GM12891 (cell line): ENCODE measurements at regions not wholly inside any gene's neighbourhood (a gene's known extent, or its start where the extent isn't known, plus 50 kb on each side); places are given as distances from the start of the nearest gene placed in this dataset.

Experiments used
- DNase-seq: peaks from one replicate; pipeline ENCODE4 v3.0.0; 2011; ENCODE audit warnings: low spot score; ENCODE audit not compliant: insufficient read length
- FAIRE-seq: peaks from 2 replicates; lab custom pipeline; 2011; peaks lifted over from hg19 to GRCh38; lab: Jason Lieb, UNC
- PAX5 ChIP-seq: IDR thresholded peaks from 2 replicates; pipeline ENCODE4 v1.6.1; 2011; ENCODE audit warnings: low read length, moderate library complexity, mild to moderate bottlenecking; ENCODE audit not compliant: insufficient read depth, severe bottlenecking
- POLR2A ChIP-seq: IDR thresholded peaks from 2 replicates; pipeline ENCODE4 v1.6.1; 2011; ENCODE audit warnings: low read depth, low read length, control low read depth
- POLR2AphosphoS5 ChIP-seq: IDR thresholded peaks from 2 replicates; pipeline ENCODE4 v1.6.1; 2011; ENCODE audit warnings: low read depth, low read length, control low read depth
- POU2F2 ChIP-seq: IDR thresholded peaks from 2 replicates; pipeline ENCODE4 v1.6.1; 2011; ENCODE audit warnings: low read depth, mild to moderate bottlenecking, control low read depth, low read length, moderate library complexity
- SPI1 ChIP-seq: IDR thresholded peaks from 2 replicates; pipeline ENCODE4 v1.6.1; 2011; ENCODE audit warnings: low read depth, low read length, control low read depth
- TAF1 ChIP-seq: IDR thresholded peaks from 2 replicates; pipeline ENCODE4 v1.6.1; 2011; ENCODE audit warnings: low read depth, low read length, control low read depth

- DNase-seq = no peak
- TF ChIP-seq TAF1 = no peak
- TF ChIP-seq POLR2AphosphoS5 = no peak
- TF ChIP-seq PAX5 = no peak
- no peak for TF ChIP-seq SPI1
- no peak for TF ChIP-seq POU2F2
- no peak for TF ChIP-seq POLR2A
- no peak for FAIRE-seq
These were observed 60.6 kb upstream of the DHX40 start for GRCh38 chr17:59504821-59505220.

GRCh38 chr17:59505610-59506276 is 59.7 kb upstream of the DHX40 start:
- no peak for DNase-seq
- FAIRE-seq = no peak
- TF ChIP-seq POLR2AphosphoS5 (no peak), POLR2A (no peak)

GRCh38 chr17:59506894-59507726 is 58.3 kb upstream of the DHX40 start:
- no peak for FAIRE-seq
- TF ChIP-seq POU2F2 (no peak), POLR2A (no peak), SPI1 (no peak), PAX5 (no peak), POLR2AphosphoS5 (no peak), TAF1 (no peak)
- DNase-seq = no peak

DNA sequence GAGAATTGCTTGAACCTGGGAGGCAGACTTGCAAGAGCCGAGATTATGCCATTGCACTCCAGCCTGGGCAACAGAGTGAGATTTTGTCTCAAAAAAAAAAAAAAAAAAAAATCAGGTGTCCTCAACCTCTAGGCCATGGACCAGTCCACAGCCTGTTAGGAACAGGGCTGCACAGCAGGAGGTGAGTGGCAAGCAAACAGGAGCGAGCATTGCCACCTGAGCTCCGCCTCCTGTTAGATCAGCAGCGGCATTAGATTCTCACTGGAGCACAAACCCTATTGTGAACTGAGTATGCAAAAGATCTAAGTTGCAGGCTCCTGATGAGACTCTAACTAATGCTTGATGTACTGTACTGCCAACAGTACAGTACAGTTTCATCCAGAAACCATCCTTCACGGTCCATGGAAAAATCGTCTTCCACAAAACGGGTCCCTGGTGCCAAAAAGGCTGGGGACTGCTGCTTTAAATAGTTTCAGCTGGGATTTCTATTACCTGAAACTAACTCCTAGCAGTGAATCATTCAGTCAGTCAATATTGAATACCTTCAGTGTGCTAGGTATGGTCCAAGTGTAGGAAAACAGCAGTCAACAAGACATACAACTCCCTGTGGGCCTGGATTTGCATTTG is 56.3 kb upstream of the DHX40 start:
- DNase-seq (no peak), FAIRE-seq (no peak)
- no peak for TF ChIP-seq PAX5
- no peak for TF ChIP-seq SPI1

DNA sequence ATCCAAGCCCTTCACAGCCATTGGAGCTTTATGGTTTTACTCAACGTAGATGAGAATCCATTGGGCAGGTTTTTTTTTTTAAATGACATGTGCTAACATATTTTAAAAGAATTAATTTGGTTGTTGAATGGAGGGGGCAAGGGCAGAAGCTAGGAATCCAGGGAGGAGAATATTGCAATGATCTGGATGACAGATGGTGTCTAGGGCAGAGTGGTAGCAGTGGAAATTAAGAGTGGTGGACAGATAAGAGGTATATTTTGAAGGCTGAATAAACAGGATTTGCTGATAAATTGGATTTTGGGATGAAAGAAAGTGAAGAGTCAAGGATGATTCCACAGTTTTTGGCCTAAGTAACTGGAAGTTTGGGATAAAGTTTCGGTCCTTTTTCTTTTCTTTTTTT is 54.8 kb upstream of the DHX40 start:
- FAIRE-seq = no peak
- TF ChIP-seq POU2F2 (no peak), PAX5 (no peak), POLR2AphosphoS5 (no peak), POLR2A (no peak), TAF1 (no peak), SPI1 (no peak)

DNA sequence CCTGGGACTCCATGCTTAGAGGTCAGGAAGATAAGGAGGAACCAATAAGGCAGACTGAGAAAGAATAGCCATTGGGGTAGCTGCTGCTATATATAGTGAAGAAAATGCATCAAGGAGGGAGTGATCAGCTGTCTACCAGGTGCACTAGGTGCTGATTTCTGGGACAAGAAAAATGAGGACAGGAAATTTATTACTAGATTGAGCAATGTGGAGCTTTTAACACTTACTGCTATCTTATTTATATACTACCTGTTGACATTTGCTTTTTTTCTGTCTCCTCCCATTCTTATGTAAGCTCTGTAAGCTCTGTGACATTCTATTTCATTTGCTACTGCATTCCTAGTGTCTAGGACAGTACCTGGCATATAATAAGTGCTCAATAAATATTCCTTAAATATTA is 53.7 kb upstream of the DHX40 start:
- FAIRE-seq (no peak), DNase-seq (no peak)
- TF ChIP-seq POLR2A (no peak), SPI1 (no peak), POLR2AphosphoS5 (no peak), POU2F2 (no peak), TAF1 (no peak), PAX5 (no peak)

More for the DNA sequence above, 54.8 kb upstream of the DHX40 start:
- no peak for DNase-seq

DNA sequence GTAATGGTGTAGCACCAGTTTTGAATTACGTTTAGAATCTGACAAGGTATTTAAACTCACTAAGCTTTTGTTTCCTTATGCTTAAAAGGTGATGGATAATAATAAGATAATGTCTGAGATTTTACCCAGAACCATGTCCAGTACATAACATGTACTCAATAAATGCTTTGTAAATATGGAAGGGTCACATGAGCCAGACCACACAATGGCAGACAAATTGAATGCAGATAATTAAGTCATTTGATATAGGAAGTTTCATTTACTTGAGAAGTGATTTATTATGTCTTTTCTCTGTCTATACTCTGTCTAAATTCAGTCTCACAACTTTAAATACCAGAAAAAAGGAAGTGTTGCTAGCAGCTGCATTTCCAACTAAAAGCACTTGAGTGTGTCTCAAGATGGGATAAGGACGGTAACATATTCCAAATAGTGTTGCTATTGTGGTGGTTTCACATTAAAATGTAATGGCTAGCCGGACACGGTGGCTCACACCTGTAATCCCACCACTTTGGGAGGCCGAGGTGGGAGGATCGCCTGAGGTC is 52.5 kb upstream of the DHX40 start:
- DNase-seq = no peak
- TF ChIP-seq SPI1 (0 out of 2 replicates have a peak, but pooled peaks have one; percentile 3), PAX5 (no peak)
- FAIRE-seq = no peak

DNA sequence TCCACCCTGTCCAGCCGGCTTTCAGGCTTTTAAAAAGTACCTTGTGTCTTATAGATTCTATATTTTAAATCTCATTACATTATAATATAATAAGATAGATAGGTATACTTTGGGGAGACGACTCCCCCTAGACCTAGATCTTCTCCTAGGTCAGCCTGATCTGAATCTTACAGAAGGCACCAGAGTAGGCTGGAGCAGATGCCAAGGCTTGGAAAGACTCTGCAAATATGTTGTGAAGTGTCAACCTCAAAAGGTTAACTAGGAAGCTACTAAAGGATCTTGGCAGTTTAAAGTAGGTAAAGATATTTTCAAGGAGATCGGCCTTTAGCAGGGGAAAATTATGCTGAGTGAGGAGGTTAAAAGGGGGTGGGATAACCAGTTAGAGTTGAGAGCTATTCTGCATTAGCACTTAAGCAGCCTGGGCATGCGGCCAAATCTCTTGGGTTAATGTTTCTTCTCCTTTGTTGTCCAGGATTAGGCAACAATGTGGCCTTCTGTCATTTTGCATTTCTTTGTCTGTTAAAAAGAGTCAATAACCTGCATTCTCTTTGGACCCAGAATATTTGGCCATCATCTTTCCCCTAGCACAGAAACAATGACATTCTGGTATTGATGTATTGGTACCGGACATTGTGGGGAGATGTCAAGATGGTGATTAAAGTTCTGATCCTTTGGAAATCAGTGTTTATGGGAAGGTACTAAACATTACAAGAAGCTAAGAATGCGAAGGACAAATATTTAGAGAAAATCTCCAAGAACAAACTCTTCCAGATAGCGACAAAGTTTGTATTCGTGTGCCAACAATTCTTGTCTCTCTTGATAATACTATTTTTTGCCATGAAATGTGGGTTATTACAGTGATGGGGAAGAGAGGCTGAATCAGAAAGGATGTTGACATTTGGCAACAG is 51.2 kb upstream of the DHX40 start:
- no peak for DNase-seq
- no peak for FAIRE-seq
- TF ChIP-seq POLR2A (no peak), TAF1 (no peak), POU2F2 (no peak)
